GF-D8 (cell line): ENCODE measurements at regions not wholly inside any gene's neighbourhood (a gene's known extent, or its start where the extent isn't known, plus 50 kb on each side); places are given as distances from the start of the nearest gene placed in this dataset.

ENCODE experiments used
- DNase-seq: peaks from one replicate; lab custom pipeline; 2025; lab: John Stamatoyannopoulos, UW

DNA sequence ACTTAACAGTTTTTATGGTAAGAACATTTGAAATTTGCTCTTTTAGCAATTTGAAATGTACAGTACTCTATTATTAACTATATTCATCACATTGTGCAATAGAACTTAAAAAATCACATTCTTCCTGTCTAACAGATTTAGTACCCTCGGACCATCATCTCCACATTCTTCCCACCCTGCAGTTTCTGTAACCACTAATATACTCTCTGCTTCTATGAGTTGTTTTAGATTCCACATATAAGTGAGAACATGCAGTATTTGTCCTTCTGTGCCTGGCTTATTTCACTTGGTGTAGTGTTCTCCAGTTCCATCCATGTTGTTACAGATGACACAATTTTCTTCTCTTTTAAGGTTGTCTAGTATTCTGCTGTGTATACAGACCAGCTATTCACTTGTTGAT lies 88.9 kb upstream of the SEC61G start:
- no peak for DNase-seq

DNA sequence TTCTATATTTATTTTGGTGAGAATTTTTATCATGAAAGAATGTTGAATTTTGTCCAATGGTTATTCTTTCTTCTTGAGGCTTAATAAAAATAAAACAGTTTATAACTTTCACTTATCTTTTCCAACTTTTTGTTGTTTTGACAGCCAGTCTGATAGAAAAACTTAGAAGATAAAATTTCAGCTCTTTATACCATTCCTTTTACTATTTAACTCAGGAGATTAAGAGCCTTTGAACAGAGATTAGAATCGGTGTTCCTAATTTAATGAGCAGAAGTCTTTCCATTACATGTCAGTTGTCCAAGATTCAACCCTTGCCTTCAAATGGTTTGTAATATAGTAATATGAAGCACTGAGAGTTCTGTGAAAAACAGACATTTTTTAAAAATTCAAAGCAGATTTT lies 97.8 kb upstream of the SEC61G start:
- DNase-seq: no peak

DNA sequence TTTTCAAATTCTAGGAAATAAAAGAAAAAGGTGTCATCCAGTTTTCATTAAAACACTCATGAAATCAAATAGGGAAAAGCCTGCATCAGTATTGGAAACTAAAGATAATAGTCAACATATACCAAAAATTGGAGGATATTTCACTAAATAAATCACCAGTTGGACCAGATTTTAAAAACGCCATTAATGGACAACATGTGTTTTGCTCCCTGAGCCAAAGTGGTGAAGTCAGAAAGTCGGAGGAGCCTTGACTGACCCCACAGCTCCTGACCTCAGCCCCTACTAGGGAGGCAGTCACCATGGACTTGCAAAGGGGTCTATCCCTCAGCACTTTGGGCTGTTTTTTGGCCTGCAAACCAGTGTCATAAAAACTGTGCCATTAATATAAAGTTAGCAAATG lies 98.3 kb upstream of the SEC61G start:
- DNase-seq: no peak

DNA sequence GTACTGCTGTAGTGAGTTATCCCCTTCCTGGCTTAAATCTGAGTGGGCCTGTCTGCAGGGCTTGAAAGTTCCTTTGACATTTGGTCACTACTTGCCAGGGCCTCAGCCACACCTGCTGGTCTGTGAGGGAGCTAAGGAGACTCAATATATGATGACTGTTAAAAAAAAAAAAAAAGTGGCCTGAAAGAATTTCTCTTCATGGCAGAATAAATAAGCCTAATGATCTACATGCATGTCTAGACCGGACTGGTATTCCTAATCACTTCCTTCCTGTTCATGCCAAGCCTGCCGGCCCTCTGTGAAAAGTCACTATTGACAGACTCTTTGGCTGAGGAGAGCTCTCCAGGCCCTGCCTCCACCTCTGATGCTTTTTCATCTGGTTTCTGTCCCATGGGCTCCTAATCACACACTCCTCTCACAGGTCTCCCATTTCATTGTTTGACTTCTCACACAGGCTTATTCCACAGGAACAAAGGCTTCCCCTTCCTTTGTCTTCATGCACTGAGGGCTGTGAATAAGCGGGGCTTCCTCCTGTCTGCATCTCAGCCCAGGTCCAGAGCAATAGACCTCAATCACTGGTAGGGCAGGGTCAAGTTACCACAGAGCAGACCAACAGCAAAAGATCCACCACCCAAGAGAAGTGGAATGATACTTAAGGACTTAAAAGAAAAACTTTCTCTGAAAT lies 99.1 kb upstream of the SEC61G start:
- DNase-seq: no peak

DNA sequence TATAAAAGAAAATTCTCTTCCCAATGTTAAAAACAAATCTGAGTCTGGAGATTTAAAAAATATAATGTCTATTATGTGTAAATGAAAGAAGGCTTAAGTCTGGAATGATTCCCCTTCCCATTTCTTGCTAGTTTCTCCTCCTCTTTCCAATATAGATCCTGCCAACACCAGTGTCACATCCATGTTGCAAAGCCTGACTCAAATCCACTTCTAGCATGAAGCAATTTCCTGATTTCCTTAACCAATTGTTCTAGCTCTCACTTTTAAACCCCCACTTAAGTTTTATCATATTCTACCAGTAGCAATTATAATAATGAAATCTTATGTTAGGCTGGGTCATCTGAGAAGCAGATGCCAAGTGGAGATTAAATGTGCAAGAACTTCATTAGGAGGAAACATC lies 100.1 kb upstream of the SEC61G start:
- no peak for DNase-seq

GRCh38 chr7:54859545-54859944 lies 100.5 kb upstream of the SEC61G start:
- DNase-seq: no peak

- DNase-seq: no peak
Observed at GRCh38 chr7:54860003-54860775, 101.2 kb upstream of the SEC61G start.

GRCh38 chr7:54860843-54861242 lies 101.8 kb upstream of the SEC61G start:
- DNase-seq: no peak

- DNase-seq: no peak
Observed at GRCh38 chr7:54864663-54865062, 105.7 kb upstream of the SEC61G start.

GRCh38 chr7:54869523-54869922 lies 110.5 kb upstream of the SEC61G start:
- no peak for DNase-seq

- DNase-seq: no peak
Observed at GRCh38 chr7:54874804-54875203, 115.8 kb upstream of the SEC61G start.

DNA sequence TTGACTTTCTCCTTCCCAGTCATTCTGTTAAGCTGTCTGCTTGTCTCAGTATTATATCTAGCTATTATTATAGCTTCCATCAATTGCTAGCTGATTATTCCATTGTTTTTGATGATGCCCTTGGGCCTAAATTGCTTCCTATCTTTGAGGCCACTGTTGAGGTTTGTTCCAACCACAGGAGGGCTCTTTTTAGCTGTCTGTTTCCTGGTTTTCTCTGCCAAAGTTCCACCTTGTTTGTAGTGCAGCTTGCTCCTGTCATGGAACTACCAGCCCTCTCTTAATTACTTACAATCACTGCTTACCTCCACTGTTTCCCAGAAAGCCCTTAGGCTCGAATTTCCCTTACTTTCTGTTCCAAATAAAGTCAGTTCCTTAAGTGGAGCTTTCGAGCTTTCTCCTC lies 118.7 kb upstream of the SEC61G start:
- DNase-seq: no peak

- DNase-seq: no peak
Observed at GRCh38 chr7:54878339-54878738, 119.3 kb upstream of the SEC61G start.

DNA sequence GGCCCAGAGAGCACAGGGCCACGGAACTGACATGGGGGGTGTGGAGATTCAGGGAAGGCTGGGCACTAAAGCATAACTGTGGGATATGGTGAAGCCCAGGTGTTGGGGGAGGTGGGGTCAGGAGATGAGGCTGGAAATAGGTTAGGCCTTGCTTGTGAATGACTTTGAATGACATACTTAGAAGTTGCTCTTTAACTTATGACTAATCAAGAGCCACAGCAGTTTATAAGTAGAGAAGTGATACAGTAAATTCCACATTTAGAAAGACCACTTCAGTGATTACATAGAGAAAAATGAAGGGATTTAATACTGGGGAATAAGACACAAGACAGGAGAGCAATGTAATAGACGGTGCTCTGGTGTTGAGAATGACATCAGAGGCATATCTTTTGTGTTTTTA lies 120.8 kb upstream of the SEC61G start:
- no peak for DNase-seq

DNA sequence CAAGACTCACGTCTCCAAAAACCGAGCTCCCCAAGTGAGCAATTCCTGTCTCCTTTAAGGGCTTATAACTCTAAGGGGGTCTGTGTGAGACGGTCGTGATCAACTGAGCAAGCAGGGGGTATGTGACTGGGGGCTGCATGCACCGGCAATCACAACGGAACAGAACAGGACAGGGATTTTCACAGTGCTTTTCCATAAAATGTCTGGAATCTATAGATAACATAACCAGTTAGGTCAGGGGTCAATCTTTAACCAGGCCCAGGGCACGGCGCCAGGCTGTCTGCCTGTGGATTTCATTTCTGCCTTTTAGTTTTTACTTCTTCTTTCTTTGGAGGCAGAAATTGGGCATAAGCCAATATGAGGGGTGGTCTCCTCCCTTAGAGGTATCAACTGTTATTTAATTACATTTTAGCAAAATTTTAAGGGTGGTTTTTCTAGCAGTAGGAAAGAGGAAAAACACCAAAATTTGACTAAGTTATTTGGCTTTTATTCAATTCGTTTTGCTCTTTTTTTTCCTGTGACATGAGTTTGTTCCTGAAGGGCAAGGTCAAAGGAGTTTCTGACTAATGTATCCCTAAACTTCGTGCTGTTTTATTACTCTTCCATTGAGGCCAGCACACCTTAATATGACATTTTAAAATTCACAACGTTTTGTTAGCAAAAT lies 121.4 kb upstream of the SEC61G start:
- no peak for DNase-seq

DNA sequence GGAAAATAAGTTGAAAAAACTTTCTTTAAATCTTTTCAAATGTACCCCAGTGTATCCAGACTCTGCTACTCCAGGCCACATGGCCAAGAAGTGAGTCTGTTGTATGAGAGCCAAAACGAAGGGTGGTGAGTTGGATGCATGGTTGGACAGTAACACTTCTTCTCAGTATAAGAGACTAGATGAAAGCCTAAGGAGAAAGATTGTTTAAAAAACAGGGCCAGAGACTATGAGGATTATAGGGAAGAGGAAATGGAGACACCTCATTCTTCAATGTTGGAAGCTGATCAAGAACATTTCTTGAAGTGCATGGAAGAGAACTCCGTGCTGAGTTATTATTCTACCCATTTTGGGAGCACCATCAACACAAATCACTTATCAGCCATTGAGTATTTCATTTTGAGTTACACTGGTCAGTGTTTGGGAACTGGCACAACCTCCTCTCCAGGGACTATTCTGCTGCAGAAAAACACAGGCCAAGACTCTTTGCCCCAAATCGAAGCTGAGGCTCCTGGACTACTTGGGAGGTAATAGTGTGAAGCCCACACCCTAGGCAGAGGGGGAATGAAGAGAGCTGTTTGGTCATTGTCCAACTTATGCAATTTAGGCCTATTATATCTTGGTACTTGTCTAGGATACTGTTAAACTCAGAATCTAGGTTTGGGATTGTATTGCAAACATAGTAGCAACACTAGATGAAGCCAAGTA lies 123.0 kb upstream of the SEC61G start:
- DNase-seq: no peak

- no peak for DNase-seq
Observed at GRCh38 chr7:54882694-54883093, 123.7 kb upstream of the SEC61G start.

DNA sequence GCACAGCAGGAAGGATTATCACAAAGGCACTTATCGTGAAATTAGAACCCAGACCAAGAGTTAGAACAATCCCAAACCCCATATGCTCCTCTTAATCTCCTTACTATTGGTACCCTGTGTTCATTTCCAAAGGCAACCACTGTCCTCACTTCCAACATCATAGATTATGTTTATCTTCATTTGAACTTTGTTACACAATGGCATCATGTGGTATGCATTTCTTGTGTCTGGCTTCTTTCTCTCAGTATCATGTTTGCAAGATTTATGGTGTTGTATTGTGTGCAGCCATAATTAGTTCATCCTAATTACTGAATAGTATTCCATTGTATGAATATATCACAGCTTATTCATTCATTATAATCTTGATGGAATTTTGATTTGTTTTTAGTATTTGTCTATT lies 124.6 kb upstream of the SEC61G start:
- DNase-seq: no peak

GRCh38 chr7:54885285-54885684 lies 126.3 kb upstream of the SEC61G start:
- DNase-seq: no peak

DNA sequence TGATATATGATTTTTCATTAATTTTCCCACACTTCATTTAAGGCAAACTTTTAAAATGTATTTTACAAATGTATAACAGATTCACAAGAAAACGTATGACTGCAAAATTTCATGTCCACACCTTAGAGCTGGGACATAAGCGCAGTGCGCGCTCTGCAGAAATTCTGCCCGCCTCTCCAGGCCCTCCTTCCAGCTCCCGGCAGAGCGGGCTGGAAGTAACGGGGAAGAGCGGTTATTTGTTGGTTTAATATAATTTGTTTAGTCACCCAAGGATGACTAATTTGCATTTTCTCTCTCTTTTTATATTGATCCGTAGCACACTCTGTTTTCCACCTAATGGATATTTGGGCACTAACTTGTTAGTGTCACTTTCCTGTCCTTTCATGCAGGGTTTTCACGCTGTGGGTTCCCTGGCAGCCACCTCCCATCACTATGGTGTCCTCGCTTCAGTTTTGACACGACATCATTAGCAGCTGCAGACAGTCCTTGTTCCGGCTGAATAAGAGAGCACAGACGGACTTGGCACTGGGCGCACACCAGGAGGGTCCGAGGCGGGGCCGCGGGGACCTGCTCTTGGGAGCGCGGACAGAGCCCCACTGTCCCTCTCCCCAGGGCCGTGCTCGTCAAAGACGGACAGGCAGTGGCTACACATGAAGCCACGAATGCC lies 129.2 kb upstream of the SEC61G start:
- DNase-seq: no peak

DNA sequence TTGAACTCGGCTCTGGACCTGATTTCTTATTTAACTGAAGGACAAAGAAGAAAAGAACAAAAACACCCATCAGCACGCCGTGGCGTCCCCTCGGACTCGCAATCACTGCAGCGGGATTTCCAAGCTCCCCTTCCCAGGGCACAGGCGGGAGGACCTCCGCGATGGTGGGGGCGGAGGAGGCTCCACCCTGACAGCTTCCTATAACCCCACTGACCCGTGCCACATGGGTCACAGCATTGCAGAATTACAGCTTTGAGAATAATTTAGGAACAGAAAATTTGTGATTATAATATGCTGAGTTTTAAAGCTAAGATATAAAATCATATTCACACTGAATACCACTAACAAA lies 129.7 kb upstream of the SEC61G start:
- no peak for DNase-seq

GRCh38 chr7:54897891-54898290 lies 120.9 kb upstream of the EGFR start:
- DNase-seq: no peak
